HG03378 (cell line): ENCODE measurements at regions not wholly inside any gene's neighbourhood (a gene's known extent, or its start where the extent isn't known, plus 50 kb on each side); places are given as distances from the start of the nearest gene placed in this dataset.

ENCODE experiments used
- ATAC-seq: cut with Tn5 transposase; IDR thresholded peaks from one replicate; pipeline ENCODE4 v1.9.1; 2021; ENCODE audit warnings: mild to moderate bottlenecking, moderate library complexity; ENCODE audit not compliant: unreplicated experiment

GRCh38 chr12:92583910-92584309, 118.9 kb upstream of the PLEKHG7 start:
- no peak for ATAC-seq

GRCh38 chr12:92582893-92583292, 119.9 kb upstream of the PLEKHG7 start:
- no peak for ATAC-seq

GRCh38 chr12:92582475-92582874, 120.3 kb upstream of the PLEKHG7 start:
- no peak for ATAC-seq

- no peak for ATAC-seq
Measured at GRCh38 chr12:92581604-92582003, 121.2 kb upstream of the PLEKHG7 start.

GRCh38 chr12:92574911-92575570, 127.7 kb upstream of the PLEKHG7 start:
- ATAC-seq = no peak

GRCh38 chr12:92574051-92574783, 128.6 kb upstream of the PLEKHG7 start:
- ATAC-seq = no peak

GRCh38 chr12:92573104-92573503, 129.7 kb upstream of the PLEKHG7 start:
- ATAC-seq = no peak

- no peak for ATAC-seq
Measured at GRCh38 chr12:92571844-92572543, 130.8 kb upstream of the PLEKHG7 start.

- no peak for ATAC-seq
Measured at GRCh38 chr12:92571169-92571568, 131.6 kb upstream of the PLEKHG7 start.

- peak; percentile 89 for ATAC-seq
Measured at GRCh38 chr12:92570056-92570753, 132.6 kb upstream of the PLEKHG7 start.

GRCh38 chr12:92568691-92569090, 134.1 kb upstream of the PLEKHG7 start:
- no peak for ATAC-seq

- no peak for ATAC-seq
Measured at GRCh38 chr12:92566448-92567019, 136.3 kb upstream of the PLEKHG7 start.

GRCh38 chr12:92563819-92564218, 139.0 kb upstream of the PLEKHG7 start:
- no peak for ATAC-seq

GRCh38 chr12:92562063-92562734, 140.6 kb upstream of the PLEKHG7 start:
- ATAC-seq = no peak

- no peak for ATAC-seq
Measured at GRCh38 chr12:92561543-92561899, 141.3 kb upstream of the PLEKHG7 start.

GRCh38 chr12:92560713-92561542, 141.9 kb upstream of the PLEKHG7 start:
- no peak for ATAC-seq

- ATAC-seq = peak; percentile 32
Measured at GRCh38 chr12:92558806-92559205, 144.0 kb upstream of the PLEKHG7 start.

- no peak for ATAC-seq
Measured at GRCh38 chr12:92558215-92558773, 144.5 kb upstream of the PLEKHG7 start.

GRCh38 chr12:92557422-92557724, 145.4 kb upstream of the PLEKHG7 start:
- no peak for ATAC-seq
